PC-9 (cell line): ENCODE measurements at regions not wholly inside any gene's neighbourhood (a gene's known extent, or its start where the extent isn't known, plus 50 kb on each side); places are given as distances from the start of the nearest gene placed in this dataset.
"Not testable (repeated sequence)": the region's sequence is repeated elsewhere in the genome, so short reads cannot be mapped to it uniquely, and the experiment has no call there.

ENCODE experiments used
- BruUV-seq: library from RNA; stranded (reverse); fragments of 400-500 nt; replicated peaks from 2 replicates; lab custom pipeline; 2021; lab: Mats Ljungman, UMichigan
- CTCF ChIA-PET: fragments of 300-600 bp; sonication (Branson Sonifier 250); formaldehyde crosslinking; loops from one replicate; lab custom pipeline; 2022; ENCODE audit warnings: antibody characterized with exemption; lab: Charles Lee
- POLR2A ChIA-PET: fragments of 300-600 bp; sonication (Branson Sonifier 250); formaldehyde crosslinking; loops from one replicate; lab custom pipeline; 2022; ENCODE audit warnings: antibody characterized with exemption; ENCODE audit not compliant: unreplicated experiment; lab: Charles Lee
- DNase-seq, 2 experiments: peaks; one replicate each; pipeline versions ENCODE4 v3.0.0 to v3.0.0-alpha.2; 2015 to 2022; ENCODE audit warnings: mixed read lengths in 1 of 2
- H2AFZ ChIP-seq: fragments of 200-600 bp; sonication (generic); 2 replicates; pipeline ENCODE4 v1.8.1; 2017; ENCODE audit warnings: antibody characterized with exemption
- H3F3A ChIP-seq: fragments of 200-600 bp; sonication (generic); 2 replicates; pipeline ENCODE4 v1.8.1; 2017; ENCODE audit warnings: antibody characterized with exemption, mild to moderate bottlenecking, low read depth; ENCODE audit not compliant: insufficient read depth
- H3K27ac ChIP-seq: fragments of 200-600 bp; sonication (generic); 2 replicates; pipeline ENCODE4 v1.6.1; 2016; ENCODE audit warnings: mixed run types
- H3K27me3 ChIP-seq: fragments of 200-600 bp; sonication (generic); 2 replicates; pipeline ENCODE4 v1.6.1; 2016; ENCODE audit warnings: low read depth, mixed run types; ENCODE audit not compliant: insufficient read depth
- H3K36me3 ChIP-seq: fragments of 200-600 bp; sonication (generic); 2 replicates; pipeline ENCODE4 v1.6.1; 2016; ENCODE audit warnings: low read depth, mixed run types
- H3K4me1 ChIP-seq: fragments of 200-600 bp; sonication (generic); replicated peaks from 2 replicates; pipeline ENCODE4 v1.6.1; 2016; ENCODE audit warnings: mixed run types; ENCODE audit not compliant: insufficient read depth
- H3K4me2 ChIP-seq: fragments of 200-600 bp; sonication (generic); 2 replicates; pipeline ENCODE4 v1.6.1; 2017; ENCODE audit warnings: mixed run types
- H3K4me3 ChIP-seq: fragments of 200-600 bp; sonication (generic); 2 replicates; pipeline ENCODE4 v1.6.1; 2016; ENCODE audit warnings: mixed run types
- H3K79me2 ChIP-seq: fragments of 200-600 bp; sonication (generic); 2 replicates; pipeline ENCODE4 v1.6.1; 2017; ENCODE audit warnings: low read depth, mixed run types
- H3K9me2 ChIP-seq: fragments of 200-600 bp; sonication (generic); 2 replicates; pipeline ENCODE4 v1.8.1; 2017; ENCODE audit warnings: mild to moderate bottlenecking; ENCODE audit not compliant: insufficient read depth
- H3K9me3 ChIP-seq: fragments of 200-600 bp; sonication (generic); 2 replicates; pipeline ENCODE4 v1.8.1; 2016; ENCODE audit warnings: low read depth; ENCODE audit not compliant: insufficient read depth
- H4K20me1 ChIP-seq: fragments of 200-600 bp; sonication (generic); 2 replicates; pipeline ENCODE4 v1.8.1; 2017; ENCODE audit not compliant: insufficient read depth
- CTCF ChIP-seq: fragments of 200-600 bp; sonication (generic); conservative IDR thresholded peaks from 2 replicates; pipeline ENCODE4 v1.6.1; 2017; ENCODE audit warnings: mixed run types, antibody characterized with exemption, mild to moderate bottlenecking, moderate library complexity
- EZH2 ChIP-seq: fragments of 200-600 bp; sonication (generic); IDR thresholded peaks from 2 replicates; pipeline ENCODE4 v1.8.0; 2017; ENCODE audit warnings: antibody characterized with exemption, low read depth
- intact Hi-C: fragments of 100-400 bp; cut with micrococcal nuclease; formaldehyde crosslinking; loops from one replicate; pipeline ENCODE4 v1.10.0; 2022; ENCODE audit not compliant: unreplicated experiment

DNA sequence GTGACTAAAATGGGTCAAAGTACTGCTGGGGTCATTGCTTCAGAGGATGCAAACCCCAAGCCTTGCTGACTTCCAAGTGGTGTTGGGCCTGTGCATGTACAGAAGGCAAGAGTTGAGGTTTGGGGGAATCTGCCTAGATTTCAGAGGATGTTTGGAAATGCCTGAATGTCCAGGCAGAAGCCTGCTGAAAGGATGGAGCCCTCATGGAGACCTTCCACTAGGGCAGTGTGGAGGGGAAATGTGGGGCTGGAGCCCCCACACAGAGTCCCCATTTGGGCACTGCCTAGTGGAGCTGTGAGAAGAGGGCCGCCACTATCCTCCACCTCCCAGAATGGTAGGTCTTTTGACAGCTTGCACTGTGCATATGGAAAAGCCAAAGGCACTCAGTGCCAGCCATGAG lies 377.7 kb upstream of the TRPC7 start:
- Histone ChIP-seq H3F3A (no peaks in the 10 kb centered on the region), H3K9me2 (no peaks in the 10 kb centered on the region), H3K4me1 (no peaks in the 10 kb centered on the region), H2AFZ (no peak overlapping the region), H3K27ac (no peak overlapping the region), H3K27me3 (no peaks in the 10 kb centered on the region), H4K20me1 (no peaks in the 10 kb centered on the region), H3K79me2 (no peaks in the 10 kb centered on the region), H3K36me3 (no peaks in the 10 kb centered on the region), H3K4me2 (no peak overlapping the region), H3K9me3 (peaks cover 4% of the 10 kb centered on the region), H3K4me3 (no peak overlapping the region)
- TF ChIP-seq EZH2 (no peak), CTCF (no peak)
- CTCF ChIA-PET: no interaction called here
- no TSS peak for BruUV-seq
- no peak for DNase-seq
- POLR2A ChIA-PET: no interaction called here
- intact Hi-C loops: no loop called here

GRCh38 chr5:136740228-136740627 lies 374.9 kb upstream of the TRPC7 start:
- DNase-seq: no peak
- no peak for TF ChIP-seq CTCF
- TF ChIP-seq EZH2: no peak
- H3K36me3 ChIP-seq: no peaks in the 10 kb centered on the region
- H3K79me2 ChIP-seq: no peaks in the 10 kb centered on the region
- H3K27ac ChIP-seq: no peak overlapping the region
- intact Hi-C loops: no loop called here
- no peaks in the 10 kb centered on the region for H3K9me2 ChIP-seq
- no peak overlapping the region for H2AFZ ChIP-seq
- no peaks in the 10 kb centered on the region for H4K20me1 ChIP-seq
- ChIA-PET POLR2A (no interaction called here), CTCF (no interaction called here)
- no peaks in the 10 kb centered on the region for H3F3A ChIP-seq
- no peak overlapping the region for H3K4me3 ChIP-seq
- H3K4me2 ChIP-seq: no peak overlapping the region
- H3K9me3 ChIP-seq: peaks cover 4% of the 10 kb centered on the region
- BruUV-seq: no TSS peak
- H3K4me1 ChIP-seq: no peaks in the 10 kb centered on the region
- no peaks in the 10 kb centered on the region for H3K27me3 ChIP-seq

- CTCF ChIA-PET, POLR2A ChIA-PET, H3K27ac ChIP-seq: not testable (repeated sequence)
Measured at GRCh38 chr5:136739271-136739670, 373.9 kb upstream of the TRPC7 start.

DNA sequence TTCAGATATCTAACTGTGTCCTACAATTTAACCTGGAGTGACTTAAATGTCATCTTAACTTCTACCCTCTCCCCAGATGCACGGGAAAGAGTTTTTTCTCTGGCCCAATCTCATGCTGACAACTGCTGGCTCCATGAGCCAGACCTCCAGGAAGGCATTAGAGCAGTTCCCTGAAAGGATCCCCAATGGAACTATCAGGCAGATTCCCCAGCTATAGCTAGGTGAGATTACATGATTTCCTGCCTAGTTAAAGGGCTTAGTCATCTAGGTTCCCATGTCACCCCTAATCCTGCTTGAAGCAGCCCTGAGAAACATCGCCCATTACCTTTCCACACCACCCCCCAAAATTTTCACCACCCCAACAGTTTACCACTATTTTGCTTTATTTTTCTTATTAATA lies 373.5 kb upstream of the TRPC7 start:
- intact Hi-C loops: no loop called here
- no peaks in the 10 kb centered on the region for H3K27me3 ChIP-seq
- H3K9me3 ChIP-seq: peaks cover 4% of the 10 kb centered on the region
- no peak for DNase-seq
- H4K20me1 ChIP-seq: no peaks in the 10 kb centered on the region
- H3K9me2 ChIP-seq: no peaks in the 10 kb centered on the region
- TF ChIP-seq CTCF (no peak), EZH2 (no peak)
- no peaks in the 10 kb centered on the region for H3F3A ChIP-seq
- H3K27ac ChIP-seq: no peak overlapping the region
- no peak overlapping the region for H3K4me3 ChIP-seq
- ChIA-PET CTCF (no interaction called here), POLR2A (no interaction called here)
- no peaks in the 10 kb centered on the region for H3K4me1 ChIP-seq
- no peak overlapping the region for H2AFZ ChIP-seq
- H3K79me2 ChIP-seq: no peaks in the 10 kb centered on the region
- no peak overlapping the region for H3K4me2 ChIP-seq
- H3K36me3 ChIP-seq: no peaks in the 10 kb centered on the region
- BruUV-seq: no TSS peak

More at GRCh38 chr5:136739271-136739670, 373.9 kb upstream of the TRPC7 start:
- H3K9me2 ChIP-seq, H3K4me1 ChIP-seq, H2AFZ ChIP-seq, H3K27me3 ChIP-seq, H4K20me1 ChIP-seq, intact Hi-C loops, H3F3A ChIP-seq, H3K79me2 ChIP-seq, H3K4me3 ChIP-seq, H3K36me3 ChIP-seq, BruUV-seq, DNase-seq, H3K9me3 ChIP-seq, H3K4me2 ChIP-seq: not testable (repeated sequence)
